SK-N-MC (cell line): ENCODE measurements at regions not wholly inside any gene's neighbourhood (a gene's known extent, or its start where the extent isn't known, plus 50 kb on each side); places are given as distances from the start of the nearest gene placed in this dataset.
"Not testable (repeated sequence)": the region's sequence is repeated elsewhere in the genome, so short reads cannot be mapped to it uniquely, and the experiment has no call there.

Experiments used
- DNase-seq: peaks from one replicate; pipeline ENCODE4 v3.0.0-alpha.2; 2011; ENCODE audit warnings: low read depth, low spot score
- H3K27ac ChIP-seq: fragments of 200-600 bp; sonication (generic); 2 replicates; pipeline ENCODE4 v1.5.1; 2016; ENCODE audit warnings: mixed run types
- H3K36me3 ChIP-seq: fragments of 200-600 bp; sonication (generic); 2 replicates; pipeline ENCODE4 v1.6.1; 2017; ENCODE audit warnings: antibody characterized with exemption, low read length, mixed read lengths; ENCODE audit not compliant: insufficient read depth
- H3K4me3 ChIP-seq: fragments of 200-600 bp; sonication (generic); 2 replicates; pipeline ENCODE4 v1.5.1; 2016
- H3K9ac ChIP-seq: fragments of 200-600 bp; sonication (generic); 2 replicates; pipeline ENCODE4 v1.8.0; 2017; ENCODE audit warnings: mixed run types, mixed read lengths; ENCODE audit not compliant: insufficient read length
- H3K9me3 ChIP-seq: fragments of 200-600 bp; sonication (generic); 2 replicates; pipeline ENCODE4 v1.6.1; 2017; ENCODE audit warnings: low read depth, mild to moderate bottlenecking, antibody characterized with exemption, low read length, moderate library complexity, mixed read lengths
- EZH2 ChIP-seq: fragments of 200-600 bp; sonication (generic); IDR thresholded peaks from one replicate; pipeline ENCODE4 v1.6.1; 2017; ENCODE audit warnings: antibody characterized with exemption
- FOXP2 ChIP-seq: optimal IDR thresholded peaks from 2 replicates; pipeline ENCODE3; 2011; ENCODE audit warnings: mild to moderate bottlenecking, moderate library complexity; ENCODE audit not compliant: insufficient read depth; ENCODE audit errors: extremely low read length, control extremely low read depth
- POLR2AphosphoS5 ChIP-seq: IDR thresholded peaks from 2 replicates; pipeline ENCODE4 v1.6.1; 2012; ENCODE audit warnings: mild to moderate bottlenecking, low read depth, low read length, borderline replicate concordance

GRCh38 chr14:86065407-86065806 lies 535.5 kb downstream of the FLRT2 start:
- TF ChIP-seq POLR2AphosphoS5 (no peak), EZH2 (no peak), FOXP2 (no peak)
- Histone ChIP-seq H3K9ac (no peak overlapping the region), H3K4me3 (no peak overlapping the region), H3K27ac (no peak overlapping the region), H3K9me3 (no peaks in the 10 kb centered on the region), H3K36me3 (no peaks in the 10 kb centered on the region)
- DNase-seq = no peak

GRCh38 chr14:86064595-86064994 lies 534.7 kb downstream of the FLRT2 start:
- not testable (repeated sequence) for H3K9me3 ChIP-seq, H3K27ac ChIP-seq, H3K4me3 ChIP-seq, DNase-seq, H3K36me3 ChIP-seq, H3K9ac ChIP-seq

- no peak overlapping the region for H3K9ac ChIP-seq
- H3K9me3 ChIP-seq = no peaks in the 10 kb centered on the region
- no peak overlapping the region for H3K27ac ChIP-seq
- H3K4me3 ChIP-seq = no peak overlapping the region
- H3K36me3 ChIP-seq = no peaks in the 10 kb centered on the region
- DNase-seq = no peak
- TF ChIP-seq POLR2AphosphoS5 (no peak), FOXP2 (no peak), EZH2 (no peak)
These were observed 527.2 kb downstream of the FLRT2 start for GRCh38 chr14:86057018-86057667.

DNA sequence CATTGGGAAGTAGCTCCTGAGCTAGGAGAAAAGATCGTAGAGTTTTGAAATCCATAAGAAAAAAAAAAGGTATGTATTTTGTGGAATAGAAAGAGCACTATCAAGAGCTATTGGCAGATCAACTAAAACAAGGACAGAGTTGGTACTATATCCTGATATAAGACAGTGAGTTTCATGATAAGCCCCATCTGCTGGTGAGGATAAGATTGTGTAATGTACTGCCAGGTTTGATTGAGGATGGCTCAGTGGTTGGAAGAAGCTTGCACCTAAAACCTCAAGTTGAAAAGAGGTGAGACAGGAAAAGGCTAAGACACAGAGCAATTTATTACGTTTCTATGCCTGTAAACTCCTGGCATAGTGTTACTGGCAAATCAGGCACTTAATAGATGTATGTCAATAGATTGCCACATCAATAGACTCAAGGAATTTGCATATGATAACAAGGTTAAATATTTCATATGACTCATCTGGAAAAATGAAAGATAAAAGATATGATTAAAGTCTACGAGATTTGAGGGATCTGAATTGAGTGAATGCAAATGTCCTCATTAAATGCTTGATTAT lies 525.6 kb downstream of the FLRT2 start:
- no peak for DNase-seq
- Histone ChIP-seq H3K27ac (no peak overlapping the region), H3K4me3 (no peak overlapping the region), H3K36me3 (no peaks in the 10 kb centered on the region), H3K9ac (no peak overlapping the region), H3K9me3 (no peaks in the 10 kb centered on the region)
- no peak for TF ChIP-seq FOXP2
- no peak for TF ChIP-seq POLR2AphosphoS5
- no peak for TF ChIP-seq EZH2

GRCh38 chr14:86052868-86053267 lies 522.9 kb downstream of the FLRT2 start:
- H3K9ac ChIP-seq = no peak overlapping the region
- no peak overlapping the region for H3K4me3 ChIP-seq
- DNase-seq = no peak

DNA sequence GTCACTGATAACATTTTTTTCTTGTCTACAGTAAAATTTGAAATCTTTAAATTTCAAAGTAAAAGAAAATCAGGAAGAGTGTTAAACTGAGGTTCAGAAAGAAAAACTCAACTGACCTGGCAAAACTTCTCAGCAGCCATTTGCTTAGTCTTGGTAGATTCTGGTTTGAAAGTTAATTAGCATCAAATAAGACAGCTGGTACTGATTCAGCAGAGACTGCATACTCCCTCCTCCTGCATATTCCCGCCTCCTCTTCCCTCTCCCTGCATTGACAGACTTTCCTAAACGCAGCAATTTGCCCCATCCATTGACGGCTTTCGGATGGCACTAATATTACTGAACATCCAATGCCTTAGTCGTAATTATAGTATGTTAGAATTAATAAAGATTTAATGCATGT lies 520.8 kb downstream of the FLRT2 start:
- H3K9ac ChIP-seq = no peak overlapping the region
- no peaks in the 10 kb centered on the region for H3K36me3 ChIP-seq
- H3K4me3 ChIP-seq = no peak overlapping the region
- H3K27ac ChIP-seq = no peak overlapping the region
- TF ChIP-seq POLR2AphosphoS5 = no peak
- no peak for TF ChIP-seq EZH2
- TF ChIP-seq FOXP2 = no peak
- no peaks in the 10 kb centered on the region for H3K9me3 ChIP-seq
- no peak for DNase-seq

More at GRCh38 chr14:86052868-86053267, 522.9 kb downstream of the FLRT2 start:
- no peak for TF ChIP-seq POLR2AphosphoS5
- no peak for TF ChIP-seq EZH2
- TF ChIP-seq FOXP2 = no peak
- H3K36me3 ChIP-seq = no peaks in the 10 kb centered on the region
- H3K9me3 ChIP-seq = no peaks in the 10 kb centered on the region
- H3K27ac ChIP-seq = no peak overlapping the region

- Histone ChIP-seq H3K36me3 (no peaks in the 10 kb centered on the region), H3K4me3 (no peak overlapping the region), H3K9me3 (no peaks in the 10 kb centered on the region), H3K27ac (no peak overlapping the region), H3K9ac (no peak overlapping the region)
- no peak for DNase-seq
- TF ChIP-seq POLR2AphosphoS5 (no peak), FOXP2 (no peak), EZH2 (no peak)
These were observed 520.2 kb downstream of the FLRT2 start for GRCh38 chr14:86050072-86050683.

GRCh38 chr14:86039176-86039575 lies 509.2 kb downstream of the FLRT2 start:
- H3K9me3 ChIP-seq = no peaks in the 10 kb centered on the region
- DNase-seq = no peak
- TF ChIP-seq FOXP2 (no peak), POLR2AphosphoS5 (no peak), EZH2 (no peak)

More at GRCh38 chr14:86039176-86039575, 509.2 kb downstream of the FLRT2 start:
- Histone ChIP-seq H3K36me3 (no peaks in the 10 kb centered on the region), H3K27ac (no peak overlapping the region), H3K4me3 (no peak overlapping the region), H3K9ac (no peak overlapping the region)
